HG03066 (cell line): ENCODE measurements at regions not wholly inside any gene's neighbourhood (a gene's known extent, or its start where the extent isn't known, plus 50 kb on each side); places are given as distances from the start of the nearest gene placed in this dataset.

Experiments
- ATAC-seq: cut with Tn5 transposase; IDR thresholded peaks from one replicate; pipeline ENCODE4 v1.9.1; 2021; ENCODE audit warnings: low read depth; ENCODE audit not compliant: unreplicated experiment

GRCh38 chr6:169961772-169962561 lies 210.5 kb downstream of the ERMARD start:
- no peak for ATAC-seq

- ATAC-seq = no peak
Observed at GRCh38 chr6:169960886-169961611, 209.6 kb downstream of the ERMARD start.

DNA sequence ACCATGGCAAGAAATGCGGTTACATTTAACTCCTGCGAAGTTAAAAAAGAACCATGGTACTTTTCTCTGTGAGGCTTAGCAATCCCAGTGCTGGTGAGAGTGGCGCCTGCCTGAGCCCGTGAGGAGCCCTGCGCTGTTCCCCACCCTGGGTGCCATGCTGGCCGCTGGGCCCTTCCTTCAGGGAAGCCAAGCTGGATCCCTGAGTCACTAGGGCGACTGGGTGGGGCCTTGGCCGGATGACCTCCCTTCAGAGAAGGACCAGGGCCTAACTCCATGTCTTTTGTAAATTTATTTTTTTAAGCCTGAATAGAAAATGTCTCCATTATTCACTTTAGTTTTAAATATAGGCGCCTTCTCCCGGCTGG lies 209.1 kb downstream of the ERMARD start:
- ATAC-seq = no peak

GRCh38 chr6:169960003-169960344 lies 208.6 kb downstream of the ERMARD start:
- ATAC-seq = no peak

DNA sequence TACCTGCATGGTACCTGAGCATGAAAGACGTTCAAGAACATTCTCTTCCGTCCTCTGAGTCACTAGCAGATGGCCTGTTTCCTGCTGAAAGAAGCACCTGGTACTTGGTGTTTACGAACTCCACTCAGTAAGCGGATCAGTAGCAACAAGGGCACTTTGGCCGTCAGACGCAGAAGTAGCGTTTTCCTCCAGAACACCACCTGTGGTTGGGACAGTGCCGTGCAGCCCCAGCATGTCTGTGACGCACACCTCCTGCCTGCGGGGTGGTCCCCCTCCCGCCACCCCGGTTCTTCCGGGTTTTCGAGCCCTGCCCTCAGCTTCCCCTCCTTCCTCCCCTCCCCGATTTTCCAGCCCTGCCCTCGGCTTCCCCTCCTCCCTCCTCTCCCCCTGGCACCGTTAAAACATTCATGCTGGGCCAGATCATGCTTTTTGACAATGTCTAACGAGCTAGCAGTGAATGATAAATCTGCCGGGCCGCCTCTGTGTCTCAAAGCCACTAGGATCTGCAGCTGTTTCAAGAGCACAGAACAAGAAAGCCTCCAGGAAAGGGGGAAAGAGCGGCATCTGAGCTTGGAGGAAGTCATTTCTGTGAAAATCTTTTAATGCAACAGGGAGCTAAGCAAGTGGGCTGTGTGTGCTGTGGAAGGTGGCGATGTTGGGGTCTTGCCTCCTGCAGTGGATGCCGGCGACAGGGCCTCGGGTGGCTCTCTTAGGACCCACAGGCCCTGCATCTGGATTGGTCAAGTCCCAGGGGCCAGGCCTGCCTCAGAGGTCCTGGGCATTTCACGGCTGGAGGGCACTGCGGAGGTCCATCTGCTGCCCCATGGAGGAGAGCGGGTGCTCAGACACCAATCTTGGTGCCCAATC lies 207.9 kb downstream of the ERMARD start:
- peak; percentile 59 for ATAC-seq

DNA sequence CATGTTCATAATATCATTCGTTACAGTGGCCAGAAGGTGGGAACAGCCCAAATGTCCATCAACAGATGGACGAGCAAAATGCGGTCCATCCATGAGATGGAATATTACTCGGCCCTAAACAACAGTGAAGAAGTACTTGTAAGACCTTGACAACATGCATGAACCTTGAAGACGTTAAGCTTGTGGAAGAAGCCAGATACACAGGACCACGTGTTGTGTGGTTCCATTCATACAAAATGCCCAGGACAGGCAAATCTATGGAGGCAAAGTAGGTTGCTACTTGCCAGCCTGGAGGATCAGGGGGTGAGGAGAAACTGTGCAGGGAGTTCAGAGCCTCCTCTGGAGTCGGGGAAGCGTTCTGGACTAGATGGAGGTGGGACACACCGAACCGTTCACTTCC lies 207.1 kb downstream of the ERMARD start:
- no peak for ATAC-seq

DNA sequence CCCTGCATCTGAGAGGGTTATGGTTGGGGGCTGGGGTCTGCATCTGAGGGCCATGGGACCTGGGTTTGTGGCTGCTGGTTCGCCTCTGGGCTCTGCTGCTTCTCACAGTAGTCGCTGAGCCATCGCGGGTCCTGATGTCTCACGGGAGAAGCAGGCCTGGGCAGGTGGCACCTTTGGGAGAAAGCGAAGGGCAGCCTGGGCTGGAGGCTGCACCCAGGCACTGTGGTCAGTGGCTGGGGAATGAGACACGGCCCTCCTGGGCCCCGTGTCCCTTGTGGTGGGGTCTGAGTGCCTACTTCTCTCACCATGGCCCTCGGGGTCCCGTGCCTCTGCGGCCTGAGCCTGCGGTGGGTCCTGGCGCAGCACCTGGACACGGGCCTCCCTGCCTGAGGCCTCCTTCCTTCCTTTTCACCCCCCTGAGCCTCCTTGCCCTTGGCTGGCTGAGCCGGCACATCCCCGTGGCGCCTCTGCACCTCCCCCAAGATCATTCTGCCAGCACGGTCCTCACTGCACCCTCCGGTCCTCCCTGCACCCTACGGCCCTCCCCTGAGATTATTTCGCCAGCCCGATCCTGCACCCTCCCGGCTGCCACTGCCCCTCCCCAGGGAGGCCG lies 206.0 kb downstream of the ERMARD start:
- no peak for ATAC-seq

- ATAC-seq = no peak
Observed at GRCh38 chr6:169956580-169956979, 205.2 kb downstream of the ERMARD start.

- no peak for ATAC-seq
Observed at GRCh38 chr6:169955731-169956437, 204.5 kb downstream of the ERMARD start.

- ATAC-seq = no peak
Observed at GRCh38 chr6:169954977-169955376, 203.6 kb downstream of the ERMARD start.

DNA sequence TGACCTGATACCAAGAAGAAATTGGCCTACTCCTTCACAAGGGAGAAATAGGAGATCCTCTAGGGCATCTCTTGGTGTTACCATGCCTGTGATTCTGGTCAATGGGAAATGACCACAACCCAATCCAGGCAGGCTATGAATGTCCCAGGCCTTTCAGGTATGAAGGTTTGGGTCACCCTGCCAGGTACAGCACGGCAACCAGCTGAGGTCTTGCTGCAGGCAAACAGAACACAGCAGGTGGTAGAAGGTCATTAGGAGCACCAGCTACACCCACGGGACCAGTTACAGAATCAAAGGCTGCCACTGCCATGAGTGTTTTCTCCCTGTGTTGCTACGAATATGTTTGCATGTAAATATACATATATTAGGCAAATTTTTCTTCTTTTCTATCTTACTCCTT lies 202.3 kb downstream of the ERMARD start:
- ATAC-seq = no peak

DNA sequence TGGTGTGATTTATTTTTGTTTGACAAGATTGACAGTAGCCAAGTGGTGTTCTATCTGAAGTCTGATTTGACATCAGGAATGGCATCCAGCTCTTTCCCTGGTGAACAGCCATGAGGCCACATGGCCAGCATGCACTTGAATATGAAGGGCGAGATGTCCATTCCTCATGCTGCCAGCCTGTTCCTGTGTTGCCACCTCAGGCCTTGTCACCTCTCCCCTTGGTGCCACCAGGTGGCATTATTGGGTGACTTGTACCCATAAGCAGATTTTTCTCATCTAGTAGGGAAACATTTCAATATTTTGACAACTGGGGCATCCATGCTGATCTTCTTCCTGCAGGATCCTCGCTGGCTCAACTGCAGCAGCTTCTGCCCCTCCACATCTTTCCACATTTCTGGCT lies 199.1 kb downstream of the ERMARD start:
- no peak for ATAC-seq

GRCh38 chr6:169949511-169950097 lies 198.2 kb downstream of the ERMARD start:
- ATAC-seq = no peak

DNA sequence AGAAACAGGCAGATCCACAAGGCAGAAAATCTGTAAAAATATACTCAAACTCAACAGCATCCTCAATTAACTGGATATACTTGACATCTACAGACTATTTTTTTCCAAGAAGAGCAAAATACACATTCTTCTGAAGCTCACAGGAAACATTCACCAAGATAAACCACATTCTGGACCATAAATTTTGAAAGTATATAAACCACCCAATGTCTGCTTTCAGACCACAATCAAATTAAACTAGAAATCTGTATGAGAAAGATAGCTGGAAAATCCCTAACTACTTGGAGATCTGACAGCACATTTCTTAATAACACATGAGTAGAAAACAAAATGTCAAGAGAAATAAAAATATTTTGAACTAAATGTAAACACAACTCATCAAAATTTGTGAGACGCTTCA lies 195.5 kb downstream of the ERMARD start:
- no peak for ATAC-seq

- no peak for ATAC-seq
Observed at GRCh38 chr6:169945117-169945516, 193.7 kb downstream of the ERMARD start.

DNA sequence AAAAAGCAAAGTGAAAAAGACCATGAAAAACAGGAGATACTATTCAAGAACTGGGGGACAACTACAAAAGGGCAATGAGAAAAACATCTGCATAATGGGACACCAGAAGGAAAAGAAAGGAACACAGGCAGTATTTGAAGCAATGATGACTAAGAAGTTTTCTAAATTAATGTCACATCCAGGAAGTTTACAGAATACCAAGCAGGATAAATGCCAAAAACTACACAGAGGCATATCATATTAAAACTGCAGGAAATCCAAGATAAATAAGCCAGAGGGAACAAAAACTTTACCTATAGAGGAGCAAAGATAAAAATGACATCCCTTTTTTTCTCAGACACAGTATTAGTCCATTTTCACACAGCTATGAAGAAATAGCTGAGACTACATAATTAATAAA lies 193.0 kb downstream of the ERMARD start:
- no peak for ATAC-seq

DNA sequence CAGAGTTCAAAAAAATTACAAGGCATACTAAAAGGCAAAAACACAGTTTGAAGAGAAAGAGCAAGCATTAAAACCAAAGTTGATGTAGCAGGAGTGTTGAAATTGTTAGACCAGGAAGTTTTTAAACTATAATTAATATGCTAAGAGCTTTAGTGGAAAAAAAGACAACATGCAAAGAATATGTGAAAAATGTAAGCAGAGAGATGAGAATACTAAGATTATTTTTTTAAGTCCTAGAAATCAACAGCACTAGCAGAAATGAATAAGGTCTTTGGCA lies 192.6 kb downstream of the ERMARD start:
- no peak for ATAC-seq

DNA sequence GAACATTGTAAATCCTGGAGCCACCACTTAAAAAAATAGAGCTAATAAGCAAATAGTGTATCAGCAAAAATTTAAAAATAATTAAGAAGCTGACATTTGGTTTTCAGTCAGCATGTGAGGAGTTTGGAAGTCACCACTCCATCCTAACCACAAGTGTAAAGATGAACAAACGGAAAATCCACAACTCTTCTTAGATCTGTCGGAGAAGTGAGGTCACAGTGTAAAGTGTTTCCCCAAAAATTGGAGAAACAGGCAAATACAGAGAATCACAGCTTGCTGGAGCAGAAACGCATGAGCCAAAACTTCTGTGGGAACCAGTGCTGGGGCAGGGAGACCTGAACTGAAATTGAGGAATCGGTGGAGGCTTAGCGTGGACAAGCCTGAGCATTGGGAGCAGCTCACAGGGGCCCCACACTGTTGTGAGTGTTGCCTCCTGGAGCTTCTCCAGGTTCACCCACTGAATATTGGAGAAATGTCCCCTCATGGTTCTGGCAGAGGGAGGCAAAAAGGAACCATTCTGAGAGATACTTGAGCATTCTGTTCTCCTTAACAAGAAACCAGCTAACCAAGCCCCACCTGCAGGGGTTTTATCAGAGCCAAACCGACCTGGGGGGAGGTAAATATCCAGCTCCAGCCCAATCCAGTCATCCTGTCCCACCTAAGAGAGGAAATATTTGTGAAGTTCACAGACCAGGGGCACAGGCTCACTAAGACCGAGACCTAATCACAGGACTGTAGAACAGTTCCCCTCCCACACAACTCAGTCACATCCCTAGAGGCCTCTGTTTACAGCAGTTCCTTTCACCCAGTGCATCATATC lies 192.0 kb downstream of the ERMARD start:
- ATAC-seq = no peak

DNA sequence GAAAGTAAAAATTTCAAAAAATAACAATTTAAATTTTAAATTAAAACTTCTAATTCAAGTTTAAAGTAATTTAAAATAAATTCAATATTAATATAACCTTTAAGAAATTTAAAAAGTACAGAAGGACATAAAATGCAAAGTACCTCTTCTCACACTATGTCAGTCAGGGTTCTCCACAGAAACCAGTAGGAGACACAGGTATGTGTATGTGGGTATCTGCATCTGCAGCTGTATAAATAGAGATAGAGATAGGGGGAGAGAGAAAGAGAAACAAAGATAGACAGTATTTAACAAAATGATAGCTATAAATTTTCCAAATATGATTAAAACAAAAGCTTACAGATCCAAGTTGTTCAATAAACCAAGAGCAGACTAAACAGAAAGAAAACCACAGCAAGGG lies 190.8 kb downstream of the ERMARD start:
- no peak for ATAC-seq
